HCT116 (cell line): ENCODE measurements at regions not wholly inside any gene's neighbourhood (a gene's known extent, or its start where the extent isn't known, plus 50 kb on each side); places are given as distances from the start of the nearest gene placed in this dataset.

Experiments used
- ATAC-seq: fragments of 200-7000 bp; cut with Tn5 transposase; 2 replicates; pipeline ENCODE4 v1.9.1; 2020; ENCODE audit warnings: mild to moderate bottlenecking, moderate library complexity
- BruUV-seq: library from RNA; stranded (reverse); fragments of 400-500 nt; replicated peaks from 2 replicates; lab custom pipeline; 2021; lab: Mats Ljungman, UMichigan
- CTCF ChIA-PET: fragments of 300-600 bp; sonication (Branson Sonifier 250); formaldehyde crosslinking; loops from one replicate; lab custom pipeline; 2021; ENCODE audit warnings: antibody characterized with exemption; lab: Charles Lee
- POLR2A ChIA-PET: fragments of 300-600, 350-600 bp; sonication (Branson Sonifier 250); formaldehyde crosslinking; loops from one replicate; lab custom pipeline; 2021; ENCODE audit warnings: antibody characterized with exemption; lab: Charles Lee
- RAD21 ChIA-PET, 2 experiments: fragments of 300-600 bp; sonication (Branson Sonifier 250); formaldehyde crosslinking; loops; one replicate each; lab custom pipeline; 2023; ENCODE audit warnings: low total read pairs in 2 of 2; ENCODE audit not compliant: uncharacterized antibody in 2 of 2, unreplicated experiment in 2 of 2, low non-redundant PET in 1 of 2; lab: Charles Lee
- DNase-seq: peaks from one replicate; pipeline ENCODE4 v3.0.0-alpha.2; 2010; ENCODE audit warnings: low read depth, low spot score
- H2AFZ ChIP-seq: fragments of 200-600 bp; shearing (Covaris generic), sonication (generic); 2 replicates; pipeline ENCODE4 v1.6.1; 2017; ENCODE audit warnings: low read depth, mixed run types, mixed read lengths, antibody characterized with exemption, low read length; ENCODE audit not compliant: poor library complexity, severe bottlenecking
- H3K27ac ChIP-seq: 2 replicates; pipeline ENCODE4 v1.5.1; 2012; ENCODE audit warnings: low read depth, low read length
- H3K27me3 ChIP-seq: fragments of 200-600 bp; sonication (generic); 2 replicates; pipeline ENCODE4 v1.6.1; 2016; ENCODE audit warnings: mixed run types, low read length, mixed read lengths; ENCODE audit not compliant: insufficient read depth
- H3K36me3 ChIP-seq, 2 experiments: fragments of 200-500 bp in 1 of 2; fragments of 200-600 bp in 1 of 2; sonication (Bioruptor generic) in 1 of 2; sonication (generic) in 1 of 2; 2 replicates each; pipeline versions ENCODE4 v1.5.1 to v1.6.1; 2014 to 2016; ENCODE audit warnings: low read length in 2 of 2, inconsistent platforms in 1 of 2, mixed read lengths in 1 of 2, mixed run types in 1 of 2; ENCODE audit not compliant: insufficient read depth in 2 of 2, control insufficient read depth in 1 of 2
- H3K4me1 ChIP-seq, 2 experiments: fragments of 200-600 bp in 1 of 2; sonication (generic) in 1 of 2; 2 replicates each; pipeline versions ENCODE4 v1.5.1 to v1.6.1; 2012 to 2017; ENCODE audit warnings: low read length in 2 of 2, inconsistent platforms in 1 of 2, mild to moderate bottlenecking in 1 of 2, mixed read lengths in 1 of 2, mixed run types in 1 of 2, moderate library complexity in 1 of 2; ENCODE audit not compliant: insufficient read depth in 2 of 2, control insufficient read depth in 1 of 2
- H3K4me2 ChIP-seq: fragments of 200-600 bp; sonication (generic); 2 replicates; pipeline ENCODE4 v1.6.1; 2017; ENCODE audit warnings: mixed run types, low read length, mixed read lengths
- H3K4me3 ChIP-seq, 2 experiments: fragments of 200-600 bp in 1 of 2; sonication (generic) in 1 of 2; replicated peaks in 1 of 2; 2 replicates each; pipeline ENCODE4 v1.5.1; 2011 to 2016; ENCODE audit warnings: low read length in 2 of 2, control low read depth in 1 of 2, low read depth in 1 of 2, mild to moderate bottlenecking in 1 of 2, mixed read lengths in 1 of 2, mixed run types in 1 of 2
- H3K79me2 ChIP-seq: fragments of 200-600 bp; sonication (generic); 2 replicates; pipeline ENCODE4 v1.6.1; 2017; ENCODE audit warnings: mild to moderate bottlenecking, mixed run types, low read length, moderate library complexity, mixed read lengths; ENCODE audit not compliant: insufficient read depth
- H3K9ac ChIP-seq: fragments of 200-600 bp; sonication (generic); 2 replicates; pipeline ENCODE4 v1.6.1; 2016; ENCODE audit warnings: low read length, mixed read lengths
- H3K9me2 ChIP-seq: fragments of 200-600 bp; sonication (generic), shearing (Covaris generic); 2 replicates; pipeline ENCODE4 v1.6.1; 2017; ENCODE audit warnings: mixed run types, mild to moderate bottlenecking, moderate library complexity; ENCODE audit not compliant: insufficient read depth
- H3K9me3 ChIP-seq, 2 experiments: fragments of 200-500 bp in 1 of 2; fragments of 200-600 bp in 1 of 2; sonication (Bioruptor generic) in 1 of 2; sonication (generic) in 1 of 2; 2 replicates each; pipeline ENCODE4 v1.6.1; 2014 to 2017; ENCODE audit warnings: low read length in 2 of 2, mixed read lengths in 2 of 2, inconsistent platforms in 1 of 2, low read depth in 1 of 2, mild to moderate bottlenecking in 1 of 2, mixed run types in 1 of 2, moderate library complexity in 1 of 2; ENCODE audit not compliant: control insufficient read depth in 1 of 2, insufficient read depth in 1 of 2
- H4K20me1 ChIP-seq: fragments of 200-600 bp; sonication (generic), shearing (Covaris generic); 2 replicates; pipeline ENCODE4 v1.6.1; 2017; ENCODE audit warnings: mixed run types, mild to moderate bottlenecking, moderate library complexity; ENCODE audit not compliant: insufficient read depth
- MAX ChIP-seq: IDR thresholded peaks from 2 replicates; pipeline ENCODE4 v1.6.1; 2012
- SRF ChIP-seq: IDR thresholded peaks from 2 replicates; pipeline ENCODE4 v1.6.1; 2012; ENCODE audit warnings: low read depth
- YY1 ChIP-seq: IDR thresholded peaks from 2 replicates; pipeline ENCODE4 v1.6.1; 2011; ENCODE audit warnings: low read length, low read depth, moderate library complexity, mild to moderate bottlenecking; ENCODE audit not compliant: insufficient replicate concordance; ENCODE audit errors: extremely low read depth
- ZFX ChIP-seq: fragments of 450-650 bp; IDR thresholded peaks from 2 replicates; pipeline ENCODE4 v1.6.1; 2017
- intact Hi-C: fragments of 100-400 bp; cut with micrococcal nuclease; formaldehyde crosslinking; loops from 2 replicates; pipeline ENCODE4 v1.10.0; 2022
- TF ChIP-seq, protein P1 (sequence below): IDR thresholded peaks from 2 replicates; pipeline ENCODE4 v1.6.1; 2012; ENCODE audit warnings: low read depth
- TF ChIP-seq, protein P2 (sequence below): IDR thresholded peaks from 2 replicates; pipeline ENCODE4 v1.6.1; 2011; ENCODE audit warnings: mild to moderate bottlenecking, low read length, moderate library complexity; ENCODE audit not compliant: insufficient replicate concordance; ENCODE audit errors: extremely low read depth

GRCh38 chr3:176578316-176578715 lies 619.0 kb downstream of the TBL1XR1 start (continued):
- TF ChIP-seq, protein P1, sequence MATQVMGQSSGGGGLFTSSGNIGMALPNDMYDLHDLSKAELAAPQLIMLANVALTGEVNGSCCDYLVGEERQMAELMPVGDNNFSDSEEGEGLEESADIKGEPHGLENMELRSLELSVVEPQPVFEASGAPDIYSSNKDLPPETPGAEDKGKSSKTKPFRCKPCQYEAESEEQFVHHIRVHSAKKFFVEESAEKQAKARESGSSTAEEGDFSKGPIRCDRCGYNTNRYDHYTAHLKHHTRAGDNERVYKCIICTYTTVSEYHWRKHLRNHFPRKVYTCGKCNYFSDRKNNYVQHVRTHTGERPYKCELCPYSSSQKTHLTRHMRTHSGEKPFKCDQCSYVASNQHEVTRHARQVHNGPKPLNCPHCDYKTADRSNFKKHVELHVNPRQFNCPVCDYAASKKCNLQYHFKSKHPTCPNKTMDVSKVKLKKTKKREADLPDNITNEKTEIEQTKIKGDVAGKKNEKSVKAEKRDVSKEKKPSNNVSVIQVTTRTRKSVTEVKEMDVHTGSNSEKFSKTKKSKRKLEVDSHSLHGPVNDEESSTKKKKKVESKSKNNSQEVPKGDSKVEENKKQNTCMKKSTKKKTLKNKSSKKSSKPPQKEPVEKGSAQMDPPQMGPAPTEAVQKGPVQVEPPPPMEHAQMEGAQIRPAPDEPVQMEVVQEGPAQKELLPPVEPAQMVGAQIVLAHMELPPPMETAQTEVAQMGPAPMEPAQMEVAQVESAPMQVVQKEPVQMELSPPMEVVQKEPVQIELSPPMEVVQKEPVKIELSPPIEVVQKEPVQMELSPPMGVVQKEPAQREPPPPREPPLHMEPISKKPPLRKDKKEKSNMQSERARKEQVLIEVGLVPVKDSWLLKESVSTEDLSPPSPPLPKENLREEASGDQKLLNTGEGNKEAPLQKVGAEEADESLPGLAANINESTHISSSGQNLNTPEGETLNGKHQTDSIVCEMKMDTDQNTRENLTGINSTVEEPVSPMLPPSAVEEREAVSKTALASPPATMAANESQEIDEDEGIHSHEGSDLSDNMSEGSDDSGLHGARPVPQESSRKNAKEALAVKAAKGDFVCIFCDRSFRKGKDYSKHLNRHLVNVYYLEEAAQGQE, result no peak
- TF ChIP-seq, all 23 proteins: peak for 0

DNA sequence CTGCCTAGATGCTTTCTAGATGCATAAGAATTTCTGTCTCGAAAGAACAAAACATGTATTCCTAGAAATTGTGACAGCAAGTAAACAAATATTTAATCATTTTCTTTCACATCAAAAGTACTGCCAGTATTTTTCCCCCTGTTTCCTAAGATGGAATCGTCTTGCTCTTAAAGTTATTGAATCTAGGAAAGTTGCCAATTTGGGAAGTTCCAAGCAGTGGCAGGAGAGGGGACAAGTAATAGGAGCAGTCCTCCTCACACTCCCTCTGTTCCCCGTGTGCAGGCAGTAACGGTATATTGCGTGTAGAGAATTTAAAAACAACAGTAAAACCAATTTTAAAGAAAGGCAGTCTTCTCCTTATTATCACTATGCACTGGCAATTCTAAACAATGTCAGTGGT lies 619.8 kb downstream of the TBL1XR1 start:
- POLR2A ChIA-PET, result no interaction called here
- Histone ChIP-seq H3K4me1 (no peaks in the 10 kb centered on the region), H3K9ac (no peak overlapping the region), H3K9me3 (no peaks in the 10 kb centered on the region), H2AFZ (no peak overlapping the region), H3K4me2 (no peak overlapping the region), H3K36me3 (no peaks in the 10 kb centered on the region), H3K9me2 (no peaks in the 10 kb centered on the region), H3K4me3 (no peak overlapping the region), H3K27me3 (no peaks in the 10 kb centered on the region), H3K27ac (no peak overlapping the region), H4K20me1 (no peaks in the 10 kb centered on the region), H3K79me2 (no peaks in the 10 kb centered on the region)
- DNase-seq (no peak), ATAC-seq (no peak)
- BruUV-seq, result no TSS peak
- RAD21 ChIA-PET, result no interaction called here
- intact Hi-C loops, result no loop called here
- CTCF ChIA-PET, result no interaction called here
- TF ChIP-seq ZFX (no peak), SRF (no peak), MAX (no peak), YY1 (no peak)
- TF ChIP-seq, protein P2, sequence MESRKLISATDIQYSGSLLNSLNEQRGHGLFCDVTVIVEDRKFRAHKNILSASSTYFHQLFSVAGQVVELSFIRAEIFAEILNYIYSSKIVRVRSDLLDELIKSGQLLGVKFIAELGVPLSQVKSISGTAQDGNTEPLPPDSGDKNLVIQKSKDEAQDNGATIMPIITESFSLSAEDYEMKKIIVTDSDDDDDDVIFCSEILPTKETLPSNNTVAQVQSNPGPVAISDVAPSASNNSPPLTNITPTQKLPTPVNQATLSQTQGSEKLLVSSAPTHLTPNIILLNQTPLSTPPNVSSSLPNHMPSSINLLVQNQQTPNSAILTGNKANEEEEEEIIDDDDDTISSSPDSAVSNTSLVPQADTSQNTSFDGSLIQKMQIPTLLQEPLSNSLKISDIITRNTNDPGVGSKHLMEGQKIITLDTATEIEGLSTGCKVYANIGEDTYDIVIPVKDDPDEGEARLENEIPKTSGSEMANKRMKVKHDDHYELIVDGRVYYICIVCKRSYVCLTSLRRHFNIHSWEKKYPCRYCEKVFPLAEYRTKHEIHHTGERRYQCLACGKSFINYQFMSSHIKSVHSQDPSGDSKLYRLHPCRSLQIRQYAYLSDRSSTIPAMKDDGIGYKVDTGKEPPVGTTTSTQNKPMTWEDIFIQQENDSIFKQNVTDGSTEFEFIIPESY, result no peak
